Retinal pigment epithelial cell (primary cell): ENCODE measurements at regions not wholly inside any gene's neighbourhood (a gene's known extent, or its start where the extent isn't known, plus 50 kb on each side); places are given as distances from the start of the nearest gene placed in this dataset.

Source experiments
- DNase-seq: peaks from one replicate; pipeline ENCODE4 v3.0.0-alpha.2; 2010; ENCODE audit warnings: low read depth
- H3K4me3 ChIP-seq: 2 replicates; pipeline ENCODE4 v1.5.1; 2011; ENCODE audit warnings: mild to moderate bottlenecking, low read length, control low read depth, moderate library complexity
- CTCF ChIP-seq: conservative IDR thresholded peaks from 2 replicates; pipeline ENCODE4 v1.5.1; 2011; ENCODE audit warnings: low read depth, low read length, control low read depth, inconsistent platforms

GRCh38 chr2:160884056-160884455 lies 276.2 kb upstream of the TANK start:
- TF ChIP-seq CTCF, result no peak
- no peak for DNase-seq
- no peak overlapping the region for H3K4me3 ChIP-seq

DNA sequence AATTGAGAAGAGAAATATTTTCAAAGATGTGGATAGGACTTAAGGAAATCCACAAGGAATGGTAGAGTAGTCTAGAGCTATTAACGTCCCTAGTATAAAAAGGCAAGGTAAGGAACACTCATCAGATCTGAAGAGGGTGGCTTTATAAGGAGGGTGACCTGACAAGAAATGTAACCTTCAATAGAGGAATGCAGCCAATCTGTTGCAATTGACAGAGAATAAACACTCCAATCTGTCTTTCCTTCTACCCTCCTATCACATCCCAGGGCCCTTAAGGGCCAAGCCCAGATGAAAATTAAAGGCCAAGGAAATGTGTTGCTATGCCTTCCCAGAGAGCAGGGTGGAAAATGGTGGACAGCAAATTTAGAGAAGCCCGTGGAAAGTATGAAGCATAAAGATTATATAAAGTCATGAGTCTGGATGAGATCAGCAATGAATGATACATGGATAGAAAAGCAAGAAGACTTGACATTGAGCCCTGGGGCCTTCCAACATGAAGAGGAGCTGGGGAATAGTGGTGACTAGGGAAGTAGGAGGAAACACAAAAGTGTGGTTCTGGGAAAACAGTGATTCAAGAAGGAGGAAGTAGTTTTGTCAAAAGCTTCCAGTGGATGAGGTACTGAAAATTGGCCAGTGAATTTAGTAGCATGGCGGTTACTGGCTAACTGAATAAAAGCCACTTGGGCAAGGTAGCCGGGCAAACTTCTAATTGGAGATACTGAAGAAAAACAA lies 270.6 kb upstream of the TANK start:
- no peak for DNase-seq
- no peak for TF ChIP-seq CTCF
- H3K4me3 ChIP-seq, result no peak overlapping the region

DNA sequence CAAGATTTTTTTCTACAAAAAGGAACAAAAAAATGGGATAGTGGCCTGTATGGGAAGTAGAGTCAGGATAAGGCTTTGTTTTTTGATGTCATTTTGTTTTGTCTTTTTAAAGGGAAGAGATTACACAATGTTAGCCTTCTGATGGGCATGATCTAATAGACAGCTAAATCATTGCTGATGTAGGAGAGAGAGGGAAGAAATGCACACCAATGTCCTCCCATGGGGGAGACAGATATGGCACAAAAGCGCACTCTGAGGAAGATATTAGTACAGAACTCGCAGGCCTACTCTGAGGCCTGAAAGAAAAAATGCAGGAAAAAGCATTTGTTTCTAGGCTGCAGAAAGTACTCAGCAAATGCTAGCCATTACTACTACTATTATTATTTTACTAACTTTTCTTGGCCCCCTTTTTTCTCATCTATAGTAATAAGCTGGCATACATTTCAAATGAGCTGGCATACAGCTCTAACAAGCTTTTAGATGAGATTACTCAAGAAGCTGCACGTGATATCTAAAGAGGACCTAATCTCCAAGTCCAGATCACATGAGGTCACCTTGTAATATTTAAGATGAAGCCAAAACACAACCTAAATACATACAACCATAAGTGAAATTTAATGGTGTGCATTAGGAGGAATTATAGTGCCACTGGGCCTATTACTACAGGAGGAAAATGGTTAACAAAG lies 269.4 kb upstream of the TANK start:
- DNase-seq, result peak; percentile 81
- no peak overlapping the region for H3K4me3 ChIP-seq
- no peak for TF ChIP-seq CTCF

- no peak for TF ChIP-seq CTCF
- no peak overlapping the region for H3K4me3 ChIP-seq
- peak; percentile 97 for DNase-seq
Measured at GRCh38 chr2:160891353-160891740, 268.9 kb upstream of the TANK start.

GRCh38 chr2:160892204-160892603 lies 268.0 kb upstream of the TANK start:
- H3K4me3 ChIP-seq, result no peak overlapping the region
- TF ChIP-seq CTCF, result no peak
- DNase-seq, result no peak

GRCh38 chr2:160893581-160893980 lies 266.6 kb upstream of the TANK start:
- no peak for DNase-seq
- no peak for TF ChIP-seq CTCF
- H3K4me3 ChIP-seq, result no peak overlapping the region
